ENCODE measurements at regions not wholly inside any gene's neighbourhood (a gene's known extent, or its start where the extent isn't known, plus 50 kb on each side); places are given as distances from the start of the nearest gene placed in this dataset.
"Not testable (repeated sequence)": the region's sequence is repeated elsewhere in the genome, so short reads cannot be mapped to it uniquely, and the experiment has no call there.

GRCh38 chr5:113652161-113652560 lies 138.7 kb downstream of the YTHDC2 start:
- DNase-seq: no peak

DNA sequence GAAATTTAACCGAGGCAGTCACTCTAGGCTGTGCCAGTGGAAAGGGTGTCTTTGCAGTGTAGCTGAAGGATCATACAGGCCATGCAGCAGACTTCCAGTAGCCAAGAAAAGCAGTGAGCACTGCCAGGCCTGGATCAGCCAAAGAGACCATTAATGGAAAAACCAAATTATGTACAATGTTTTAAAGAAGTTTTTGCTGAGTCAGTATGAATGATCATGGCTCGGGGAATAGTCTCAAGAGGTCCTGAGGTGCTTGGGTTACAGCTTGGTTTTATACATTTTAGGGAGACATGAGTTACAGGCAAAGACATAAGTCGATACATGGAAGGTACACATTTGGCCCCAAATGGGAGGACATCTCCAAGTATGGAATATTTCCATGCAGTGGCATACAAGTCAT lies 141.3 kb downstream of the YTHDC2 start:
- DNase-seq: no peak

- DNase-seq: no peak
These were observed 146.7 kb downstream of the YTHDC2 start for GRCh38 chr5:113660206-113660605.

- no peak for DNase-seq
These were observed 147.3 kb downstream of the YTHDC2 start for GRCh38 chr5:113660706-113661250.

GRCh38 chr5:113663879-113664541 lies 150.5 kb downstream of the YTHDC2 start:
- DNase-seq: no peak

- DNase-seq: no peak
These were observed 159.5 kb downstream of the YTHDC2 start for GRCh38 chr5:113673041-113673440.

- DNase-seq: no peak
These were observed 161.7 kb downstream of the YTHDC2 start for GRCh38 chr5:113675166-113675565.

DNA sequence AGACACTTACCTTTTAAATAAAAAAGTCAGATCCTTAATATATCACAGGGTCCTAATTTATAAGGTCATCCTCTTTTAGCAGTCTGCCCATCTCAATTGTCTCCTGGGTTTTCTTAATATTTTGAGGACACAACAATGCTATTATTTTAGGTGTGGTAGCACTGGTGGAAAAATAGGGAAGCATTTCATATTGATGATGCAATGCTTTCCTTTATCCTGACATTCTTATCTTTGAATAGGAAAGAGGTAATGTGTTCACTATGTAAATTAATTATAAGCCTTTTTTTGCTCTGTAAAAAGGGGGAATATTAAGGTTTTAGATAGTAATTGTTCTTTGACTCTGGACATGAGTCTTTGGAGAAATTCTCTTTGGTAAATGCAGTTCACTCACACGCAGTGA lies 164.7 kb downstream of the YTHDC2 start:
- DNase-seq: no peak

DNA sequence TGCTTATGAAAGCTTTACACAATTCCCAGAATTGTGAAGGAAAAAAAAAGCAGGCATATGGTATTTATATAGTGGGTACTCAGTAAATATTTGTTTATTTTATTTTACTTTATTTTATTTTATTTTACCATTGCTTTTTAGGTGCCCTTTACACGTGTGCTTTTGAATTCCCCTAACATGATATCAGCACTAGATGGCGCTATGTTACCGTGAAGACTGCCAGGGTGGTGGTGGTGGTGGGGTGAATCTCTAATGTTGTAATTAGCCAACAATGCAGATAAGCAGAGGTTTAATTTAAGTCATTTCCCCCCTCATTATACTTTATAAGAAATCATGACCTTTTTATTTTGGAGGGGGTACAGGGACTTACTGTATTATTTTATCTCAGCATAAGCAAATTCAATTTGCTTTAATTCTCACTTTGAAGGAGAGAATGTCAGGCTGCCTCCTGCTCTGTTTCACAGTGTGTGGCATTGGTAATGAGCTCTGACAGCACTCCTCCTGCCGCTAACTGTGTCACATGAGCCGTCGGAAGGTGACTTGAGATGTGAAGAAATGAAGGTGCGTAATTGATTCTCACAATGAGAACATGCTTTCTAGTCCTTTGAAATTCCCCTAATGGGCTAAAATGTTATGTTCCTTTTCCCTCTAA lies 165.6 kb downstream of the YTHDC2 start:
- DNase-seq: peak; percentile 69 to 75

DNA sequence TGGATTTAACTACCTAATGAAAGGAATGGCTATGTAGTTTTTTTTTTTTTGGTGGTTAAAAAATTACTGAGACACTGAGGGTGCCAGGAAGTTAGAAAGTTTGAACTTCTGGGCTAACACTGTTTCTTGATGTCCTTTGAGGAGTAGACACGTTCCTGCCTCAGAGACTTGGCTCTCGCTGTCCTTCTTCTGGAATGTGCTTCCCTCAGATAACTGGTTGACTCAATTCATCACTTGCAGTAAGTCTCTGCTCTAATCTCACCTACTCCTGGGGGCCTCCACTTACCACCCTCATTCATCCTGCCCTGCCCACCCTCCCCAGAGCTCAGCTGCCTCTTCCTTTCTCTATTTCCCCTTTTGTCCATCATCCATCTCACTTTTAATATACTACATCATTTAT lies 167.0 kb downstream of the YTHDC2 start:
- no peak for DNase-seq

GRCh38 chr5:113682497-113683136 lies 169.1 kb downstream of the YTHDC2 start:
- peak; percentile 21 to 41 for DNase-seq

DNA sequence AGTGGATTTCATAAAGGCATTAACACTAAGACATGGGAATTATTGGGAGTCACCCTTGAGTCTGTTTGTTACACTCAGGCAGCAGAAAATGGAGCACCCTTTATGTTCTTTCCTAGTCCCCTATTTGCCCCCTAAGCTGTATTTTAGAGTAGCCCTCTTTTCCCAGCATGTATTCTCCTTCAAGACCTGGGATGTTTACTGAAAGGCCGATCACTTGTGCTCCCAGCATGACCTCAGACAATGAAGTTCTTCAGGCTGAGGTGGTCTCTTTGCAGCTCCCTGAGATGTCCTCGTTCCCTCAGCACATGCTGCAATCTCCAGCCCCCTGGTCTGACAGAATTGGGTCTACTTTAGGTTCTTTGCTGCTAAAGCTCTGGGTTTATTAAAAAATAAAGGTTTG lies 169.7 kb downstream of the YTHDC2 start:
- DNase-seq: no peak

DNA sequence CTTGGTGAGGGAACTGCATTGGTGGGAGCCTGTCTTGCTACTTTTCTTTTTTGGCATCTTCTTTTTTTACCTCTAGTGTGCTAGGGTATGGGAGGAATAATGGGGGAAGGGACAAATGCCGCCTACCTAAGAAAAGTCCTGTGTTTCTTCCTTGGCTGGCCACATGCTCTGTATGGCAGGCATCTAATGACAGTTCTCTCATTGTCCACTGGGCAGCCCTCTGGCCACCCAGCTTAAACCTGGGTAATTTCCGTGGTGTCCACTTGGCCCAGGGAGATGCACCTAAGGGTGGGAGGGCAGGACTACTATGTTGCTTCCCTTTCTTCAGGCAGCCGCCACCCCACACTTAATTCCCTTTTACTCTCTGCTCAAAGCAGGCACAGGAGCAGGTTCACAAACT lies 173.1 kb downstream of the YTHDC2 start:
- no peak for DNase-seq

DNA sequence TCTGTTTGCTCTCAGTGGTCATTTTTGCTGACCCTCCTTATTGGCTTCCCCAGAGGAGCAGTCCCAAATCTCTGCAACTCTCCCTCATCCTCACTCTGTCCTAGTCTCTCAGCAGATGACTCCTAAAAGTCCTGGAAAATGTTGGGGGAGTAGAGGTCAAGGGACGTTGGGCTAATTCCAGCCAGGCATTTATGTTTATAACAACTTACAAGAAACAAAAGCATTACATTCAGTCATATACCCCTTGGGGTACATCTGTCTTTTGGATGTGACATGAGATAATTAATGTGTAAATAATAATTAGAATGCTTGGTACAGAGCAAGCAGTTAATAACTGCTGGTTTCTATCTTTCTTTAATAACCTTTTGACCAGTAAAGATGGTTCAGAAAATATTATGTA lies 176.2 kb downstream of the YTHDC2 start:
- no peak for DNase-seq

DNA sequence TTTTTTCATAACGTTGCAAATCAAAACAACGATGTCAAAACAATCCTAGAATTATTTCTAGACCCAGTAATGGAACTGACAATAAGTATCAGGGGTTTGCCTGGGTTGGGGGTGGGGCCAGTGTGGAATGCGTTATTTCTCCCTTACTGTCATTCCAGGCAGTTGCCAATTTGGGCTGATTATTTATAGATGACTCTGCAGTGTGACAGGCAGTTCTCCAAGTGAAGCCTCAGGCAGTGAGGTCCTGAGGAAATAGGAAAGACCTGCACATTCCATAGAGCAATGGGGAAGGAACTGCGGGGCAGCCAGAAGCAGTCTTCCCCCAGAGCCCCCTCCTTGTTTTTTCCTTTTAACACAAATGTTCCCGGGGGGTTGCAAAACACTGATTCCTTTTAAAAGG lies 179.0 kb downstream of the YTHDC2 start:
- peak in 1 of 2 experiments; percentile 23 for DNase-seq

DNA sequence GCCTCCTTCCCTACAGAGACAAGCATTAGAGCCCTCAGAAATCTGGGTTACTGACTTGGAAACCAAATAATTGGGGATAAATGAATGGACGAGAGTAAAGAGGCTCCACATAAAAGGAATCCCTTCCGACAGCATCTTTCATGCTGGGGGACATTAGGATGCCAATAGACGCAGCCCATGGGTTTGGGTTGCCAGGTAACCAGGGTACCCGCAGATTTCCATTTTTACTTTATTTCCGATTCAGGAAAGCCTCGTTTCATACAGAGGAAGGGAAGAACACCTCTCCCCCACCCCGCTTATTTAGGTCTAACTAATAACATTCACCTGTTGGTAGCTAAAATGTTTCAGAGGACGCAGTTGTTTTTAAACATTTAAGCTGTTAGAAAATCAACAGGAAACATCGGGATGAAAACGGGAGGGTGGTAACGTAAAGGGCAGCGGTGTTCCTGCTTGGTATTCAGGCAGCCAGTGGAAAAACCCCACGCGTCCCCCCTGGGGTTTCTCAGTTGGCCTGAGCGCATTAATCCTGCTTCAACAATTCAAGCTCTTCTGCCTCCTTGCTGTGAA lies 179.5 kb downstream of the YTHDC2 start:
- DNase-seq: no peak

DNA sequence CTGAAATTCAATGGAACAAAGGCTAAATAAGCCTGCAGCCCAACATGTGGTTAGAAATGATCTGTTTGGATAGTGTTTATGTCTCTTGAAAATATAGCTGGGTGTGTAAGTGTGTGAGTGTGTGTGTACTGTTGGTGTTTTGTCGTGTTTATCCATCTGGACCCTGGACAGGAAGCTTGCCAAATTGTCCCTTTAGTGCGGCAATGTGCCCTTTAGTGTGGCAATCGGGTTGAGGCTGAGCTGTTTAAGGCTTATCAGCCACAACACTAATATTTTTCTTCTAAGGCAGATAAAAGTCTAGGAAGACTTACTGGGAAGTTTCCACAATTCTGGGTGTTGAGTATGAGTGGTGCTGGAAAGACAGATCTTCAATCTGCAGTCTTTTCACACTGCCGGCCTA lies 180.2 kb downstream of the YTHDC2 start:
- peak in 1 of 2 experiments; percentile 38 for DNase-seq

GRCh38 chr5:113694576-113694975 lies 181.1 kb downstream of the YTHDC2 start:
- no peak for DNase-seq

DNA sequence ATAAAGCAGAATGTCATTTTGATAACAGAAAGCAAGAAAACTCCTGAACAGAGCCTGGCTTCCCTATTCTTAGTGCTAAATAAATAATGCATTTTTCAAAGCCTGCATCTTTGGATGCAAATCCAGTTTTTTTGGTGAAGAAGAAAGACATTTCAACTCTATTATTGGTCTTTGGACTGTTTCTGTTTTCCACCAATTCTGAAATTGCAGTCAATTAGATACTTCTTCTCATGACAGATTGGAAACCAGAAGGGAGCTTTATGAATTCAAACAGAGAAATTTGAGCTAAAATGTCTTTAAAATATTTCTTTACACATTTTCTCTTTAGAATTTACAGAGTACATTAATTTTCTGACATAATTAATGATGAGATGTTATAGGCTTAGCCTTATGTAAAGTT lies 189.8 kb downstream of the YTHDC2 start:
- DNase-seq: no peak

GRCh38 chr5:113705657-113706056 lies 192.2 kb downstream of the YTHDC2 start:
- DNase-seq: no peak

- DNase-seq: no peak
These were observed 199.6 kb downstream of the YTHDC2 start for GRCh38 chr5:113713051-113713450.

GRCh38 chr5:113715921-113716320 lies 202.4 kb downstream of the YTHDC2 start:
- not testable (repeated sequence) for DNase-seq

- no peak for DNase-seq
These were observed 206.1 kb downstream of the YTHDC2 start for GRCh38 chr5:113719549-113719948.

- no peak for DNase-seq
These were observed 207.7 kb downstream of the YTHDC2 start for GRCh38 chr5:113721171-113721570.
